ENCODE measurements at regions not wholly inside any gene's neighbourhood (a gene's known extent, or its start where the extent isn't known, plus 50 kb on each side); places are given as distances from the start of the nearest gene placed in this dataset.
A peak's percentile ranks its signal among the peaks of the same experiment; 100 is the strongest.

DNA sequence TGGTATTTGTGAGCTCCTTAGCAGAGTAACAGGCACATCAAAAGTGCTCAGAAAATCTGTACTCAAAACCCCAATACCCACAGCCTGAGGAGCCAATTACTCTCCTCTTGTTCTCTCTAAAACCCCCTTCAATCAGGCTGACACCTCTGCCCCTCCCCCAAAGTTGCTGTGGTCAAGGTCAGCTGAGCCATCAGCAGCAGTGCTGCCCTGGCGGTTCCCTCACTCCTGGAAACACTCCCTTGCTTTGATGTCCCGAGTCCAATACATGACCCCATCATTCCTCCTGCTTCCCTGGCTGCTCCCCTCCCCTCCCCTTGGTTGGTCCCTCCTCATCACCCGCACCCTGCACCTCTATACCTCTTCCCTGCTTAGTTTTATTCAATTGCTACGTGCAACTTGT, 57.2 kb upstream of the C14orf132 start:
- Mint-ChIP-seq H3K9me3 (peaks cover 19% of the 10 kb centered on the region), H3K27ac (no peak overlapping the region), H3K36me3 (peaks cover 12% of the 10 kb centered on the region), H3K4me3 (no peak overlapping the region), H3K27me3 (ENCODE audit: low read depth) (no peaks in the 10 kb centered on the region; the same call in none of the 2 replicates), H3K4me1 (peaks cover 27% of the 10 kb centered on the region)
- no peak for DNase-seq (ENCODE audit: low spot score)
- POLR2A ChIA-PET: no interaction called here
- CTCF ChIA-PET: interaction anchor here (2.5 kb wide), 1 partner anchor 117 kb away, joined by 6 read pairs; no protein-coding TSS in a partner anchor
- TF ChIP-seq, protein P1, sequence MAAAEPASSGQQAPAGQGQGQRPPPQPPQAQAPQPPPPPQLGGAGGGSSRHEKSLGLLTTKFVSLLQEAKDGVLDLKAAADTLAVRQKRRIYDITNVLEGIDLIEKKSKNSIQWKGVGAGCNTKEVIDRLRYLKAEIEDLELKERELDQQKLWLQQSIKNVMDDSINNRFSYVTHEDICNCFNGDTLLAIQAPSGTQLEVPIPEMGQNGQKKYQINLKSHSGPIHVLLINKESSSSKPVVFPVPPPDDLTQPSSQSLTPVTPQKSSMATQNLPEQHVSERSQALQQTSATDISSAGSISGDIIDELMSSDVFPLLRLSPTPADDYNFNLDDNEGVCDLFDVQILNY (CRISPR knock-in tag; IDR thresholded peaks at IDR 0.05): no peak
- TF ChIP-seq, protein P2, sequence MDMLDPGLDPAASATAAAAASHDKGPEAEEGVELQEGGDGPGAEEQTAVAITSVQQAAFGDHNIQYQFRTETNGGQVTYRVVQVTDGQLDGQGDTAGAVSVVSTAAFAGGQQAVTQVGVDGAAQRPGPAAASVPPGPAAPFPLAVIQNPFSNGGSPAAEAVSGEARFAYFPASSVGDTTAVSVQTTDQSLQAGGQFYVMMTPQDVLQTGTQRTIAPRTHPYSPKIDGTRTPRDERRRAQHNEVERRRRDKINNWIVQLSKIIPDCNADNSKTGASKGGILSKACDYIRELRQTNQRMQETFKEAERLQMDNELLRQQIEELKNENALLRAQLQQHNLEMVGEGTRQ (CRISPR knock-in tag; IDR thresholded peaks at IDR 0.05): 0 out of 2 replicates have a peak, but pooled peaks have one; percentile 21
- ATAC-seq: no peak

DNA sequence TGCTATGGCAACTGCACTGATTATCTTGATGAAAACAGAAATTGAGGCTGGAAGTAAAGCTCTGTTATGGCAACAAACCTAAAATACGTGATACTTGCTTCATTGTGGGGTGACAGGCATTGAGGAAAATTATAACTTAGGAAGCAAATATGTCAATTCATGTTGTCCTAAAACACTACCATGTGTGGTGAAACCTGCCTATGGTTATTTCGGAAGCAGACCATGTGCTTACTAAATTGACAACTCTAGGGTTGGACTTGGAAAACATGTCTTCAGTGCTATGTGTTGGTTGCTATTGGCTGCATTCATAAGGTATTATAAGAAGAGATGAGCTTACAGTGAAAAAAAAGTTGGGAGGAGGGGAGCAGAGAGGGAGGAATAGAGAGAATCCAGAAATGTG, 55.0 kb upstream of the C14orf132 start:
- CTCF ChIA-PET: interaction anchor here (2.3 kb wide), 1 partner anchor 10 kb away, joined by 9 read pairs; no protein-coding TSS in a partner anchor
- peaks cover 33% of the 10 kb centered on the region for H3K36me3 Mint-ChIP-seq
- DNase-seq (ENCODE audit: low spot score) (no peak), ATAC-seq (no peak)
- peaks cover 40% of the 10 kb centered on the region for H3K9me3 Mint-ChIP-seq
- POLR2A ChIA-PET: no interaction called here
- no peak overlapping the region for H3K4me3 Mint-ChIP-seq
- H3K27me3 Mint-ChIP-seq (ENCODE audit: low read depth): peaks cover 4% of the 10 kb centered on the region
- peaks cover 27% of the 10 kb centered on the region for H3K4me1 Mint-ChIP-seq
- no peak overlapping the region for H3K27ac Mint-ChIP-seq
- TF ChIP-seq NFATC4 (CRISPR knock-in tag; IDR thresholded peaks at IDR 0.05): no peak
- TF ChIP-seq, protein P3, sequence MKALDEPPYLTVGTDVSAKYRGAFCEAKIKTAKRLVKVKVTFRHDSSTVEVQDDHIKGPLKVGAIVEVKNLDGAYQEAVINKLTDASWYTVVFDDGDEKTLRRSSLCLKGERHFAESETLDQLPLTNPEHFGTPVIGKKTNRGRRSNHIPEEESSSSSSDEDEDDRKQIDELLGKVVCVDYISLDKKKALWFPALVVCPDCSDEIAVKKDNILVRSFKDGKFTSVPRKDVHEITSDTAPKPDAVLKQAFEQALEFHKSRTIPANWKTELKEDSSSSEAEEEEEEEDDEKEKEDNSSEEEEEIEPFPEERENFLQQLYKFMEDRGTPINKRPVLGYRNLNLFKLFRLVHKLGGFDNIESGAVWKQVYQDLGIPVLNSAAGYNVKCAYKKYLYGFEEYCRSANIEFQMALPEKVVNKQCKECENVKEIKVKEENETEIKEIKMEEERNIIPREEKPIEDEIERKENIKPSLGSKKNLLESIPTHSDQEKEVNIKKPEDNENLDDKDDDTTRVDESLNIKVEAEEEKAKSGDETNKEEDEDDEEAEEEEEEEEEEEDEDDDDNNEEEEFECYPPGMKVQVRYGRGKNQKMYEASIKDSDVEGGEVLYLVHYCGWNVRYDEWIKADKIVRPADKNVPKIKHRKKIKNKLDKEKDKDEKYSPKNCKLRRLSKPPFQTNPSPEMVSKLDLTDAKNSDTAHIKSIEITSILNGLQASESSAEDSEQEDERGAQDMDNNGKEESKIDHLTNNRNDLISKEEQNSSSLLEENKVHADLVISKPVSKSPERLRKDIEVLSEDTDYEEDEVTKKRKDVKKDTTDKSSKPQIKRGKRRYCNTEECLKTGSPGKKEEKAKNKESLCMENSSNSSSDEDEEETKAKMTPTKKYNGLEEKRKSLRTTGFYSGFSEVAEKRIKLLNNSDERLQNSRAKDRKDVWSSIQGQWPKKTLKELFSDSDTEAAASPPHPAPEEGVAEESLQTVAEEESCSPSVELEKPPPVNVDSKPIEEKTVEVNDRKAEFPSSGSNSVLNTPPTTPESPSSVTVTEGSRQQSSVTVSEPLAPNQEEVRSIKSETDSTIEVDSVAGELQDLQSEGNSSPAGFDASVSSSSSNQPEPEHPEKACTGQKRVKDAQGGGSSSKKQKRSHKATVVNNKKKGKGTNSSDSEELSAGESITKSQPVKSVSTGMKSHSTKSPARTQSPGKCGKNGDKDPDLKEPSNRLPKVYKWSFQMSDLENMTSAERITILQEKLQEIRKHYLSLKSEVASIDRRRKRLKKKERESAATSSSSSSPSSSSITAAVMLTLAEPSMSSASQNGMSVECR (CRISPR knock-in tag; IDR thresholded peaks at IDR 0.05; ENCODE audit: borderline replicate concordance): no peak
- TF ChIP-seq, protein P4, sequence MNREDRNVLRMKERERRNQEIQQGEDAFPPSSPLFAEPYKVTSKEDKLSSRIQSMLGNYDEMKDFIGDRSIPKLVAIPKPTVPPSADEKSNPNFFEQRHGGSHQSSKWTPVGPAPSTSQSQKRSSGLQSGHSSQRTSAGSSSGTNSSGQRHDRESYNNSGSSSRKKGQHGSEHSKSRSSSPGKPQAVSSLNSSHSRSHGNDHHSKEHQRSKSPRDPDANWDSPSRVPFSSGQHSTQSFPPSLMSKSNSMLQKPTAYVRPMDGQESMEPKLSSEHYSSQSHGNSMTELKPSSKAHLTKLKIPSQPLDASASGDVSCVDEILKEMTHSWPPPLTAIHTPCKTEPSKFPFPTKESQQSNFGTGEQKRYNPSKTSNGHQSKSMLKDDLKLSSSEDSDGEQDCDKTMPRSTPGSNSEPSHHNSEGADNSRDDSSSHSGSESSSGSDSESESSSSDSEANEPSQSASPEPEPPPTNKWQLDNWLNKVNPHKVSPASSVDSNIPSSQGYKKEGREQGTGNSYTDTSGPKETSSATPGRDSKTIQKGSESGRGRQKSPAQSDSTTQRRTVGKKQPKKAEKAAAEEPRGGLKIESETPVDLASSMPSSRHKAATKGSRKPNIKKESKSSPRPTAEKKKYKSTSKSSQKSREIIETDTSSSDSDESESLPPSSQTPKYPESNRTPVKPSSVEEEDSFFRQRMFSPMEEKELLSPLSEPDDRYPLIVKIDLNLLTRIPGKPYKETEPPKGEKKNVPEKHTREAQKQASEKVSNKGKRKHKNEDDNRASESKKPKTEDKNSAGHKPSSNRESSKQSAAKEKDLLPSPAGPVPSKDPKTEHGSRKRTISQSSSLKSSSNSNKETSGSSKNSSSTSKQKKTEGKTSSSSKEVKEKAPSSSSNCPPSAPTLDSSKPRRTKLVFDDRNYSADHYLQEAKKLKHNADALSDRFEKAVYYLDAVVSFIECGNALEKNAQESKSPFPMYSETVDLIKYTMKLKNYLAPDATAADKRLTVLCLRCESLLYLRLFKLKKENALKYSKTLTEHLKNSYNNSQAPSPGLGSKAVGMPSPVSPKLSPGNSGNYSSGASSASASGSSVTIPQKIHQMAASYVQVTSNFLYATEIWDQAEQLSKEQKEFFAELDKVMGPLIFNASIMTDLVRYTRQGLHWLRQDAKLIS (CRISPR knock-in tag; IDR thresholded peaks at IDR 0.05; ENCODE audit: borderline replicate concordance): no peak
- TF ChIP-seq GRHL2 (CRISPR knock-in tag; IDR thresholded peaks at IDR 0.05; ENCODE audit: insufficient replicate concordance, severe bottlenecking): no peak
- TF ChIP-seq, protein P5, sequence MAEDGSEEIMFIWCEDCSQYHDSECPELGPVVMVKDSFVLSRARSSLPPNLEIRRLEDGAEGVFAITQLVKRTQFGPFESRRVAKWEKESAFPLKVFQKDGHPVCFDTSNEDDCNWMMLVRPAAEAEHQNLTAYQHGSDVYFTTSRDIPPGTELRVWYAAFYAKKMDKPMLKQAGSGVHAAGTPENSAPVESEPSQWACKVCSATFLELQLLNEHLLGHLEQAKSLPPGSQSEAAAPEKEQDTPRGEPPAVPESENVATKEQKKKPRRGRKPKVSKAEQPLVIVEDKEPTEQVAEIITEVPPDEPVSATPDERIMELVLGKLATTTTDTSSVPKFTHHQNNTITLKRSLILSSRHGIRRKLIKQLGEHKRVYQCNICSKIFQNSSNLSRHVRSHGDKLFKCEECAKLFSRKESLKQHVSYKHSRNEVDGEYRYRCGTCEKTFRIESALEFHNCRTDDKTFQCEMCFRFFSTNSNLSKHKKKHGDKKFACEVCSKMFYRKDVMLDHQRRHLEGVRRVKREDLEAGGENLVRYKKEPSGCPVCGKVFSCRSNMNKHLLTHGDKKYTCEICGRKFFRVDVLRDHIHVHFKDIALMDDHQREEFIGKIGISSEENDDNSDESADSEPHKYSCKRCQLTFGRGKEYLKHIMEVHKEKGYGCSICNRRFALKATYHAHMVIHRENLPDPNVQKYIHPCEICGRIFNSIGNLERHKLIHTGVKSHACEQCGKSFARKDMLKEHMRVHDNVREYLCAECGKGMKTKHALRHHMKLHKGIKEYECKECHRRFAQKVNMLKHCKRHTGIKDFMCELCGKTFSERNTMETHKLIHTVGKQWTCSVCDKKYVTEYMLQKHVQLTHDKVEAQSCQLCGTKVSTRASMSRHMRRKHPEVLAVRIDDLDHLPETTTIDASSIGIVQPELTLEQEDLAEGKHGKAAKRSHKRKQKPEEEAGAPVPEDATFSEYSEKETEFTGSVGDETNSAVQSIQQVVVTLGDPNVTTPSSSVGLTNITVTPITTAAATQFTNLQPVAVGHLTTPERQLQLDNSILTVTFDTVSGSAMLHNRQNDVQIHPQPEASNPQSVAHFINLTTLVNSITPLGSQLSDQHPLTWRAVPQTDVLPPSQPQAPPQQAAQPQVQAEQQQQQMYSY (CRISPR knock-in tag; IDR thresholded peaks at IDR 0.05): no peak
- TF ChIP-seq GTF2I (CRISPR knock-in tag; conservative IDR thresholded peaks at IDR 0.05): no peak
- no peak for TF ChIP-seq ZNF121 (CRISPR knock-in tag; IDR thresholded peaks at IDR 0.05)
- TF ChIP-seq, protein P6, sequence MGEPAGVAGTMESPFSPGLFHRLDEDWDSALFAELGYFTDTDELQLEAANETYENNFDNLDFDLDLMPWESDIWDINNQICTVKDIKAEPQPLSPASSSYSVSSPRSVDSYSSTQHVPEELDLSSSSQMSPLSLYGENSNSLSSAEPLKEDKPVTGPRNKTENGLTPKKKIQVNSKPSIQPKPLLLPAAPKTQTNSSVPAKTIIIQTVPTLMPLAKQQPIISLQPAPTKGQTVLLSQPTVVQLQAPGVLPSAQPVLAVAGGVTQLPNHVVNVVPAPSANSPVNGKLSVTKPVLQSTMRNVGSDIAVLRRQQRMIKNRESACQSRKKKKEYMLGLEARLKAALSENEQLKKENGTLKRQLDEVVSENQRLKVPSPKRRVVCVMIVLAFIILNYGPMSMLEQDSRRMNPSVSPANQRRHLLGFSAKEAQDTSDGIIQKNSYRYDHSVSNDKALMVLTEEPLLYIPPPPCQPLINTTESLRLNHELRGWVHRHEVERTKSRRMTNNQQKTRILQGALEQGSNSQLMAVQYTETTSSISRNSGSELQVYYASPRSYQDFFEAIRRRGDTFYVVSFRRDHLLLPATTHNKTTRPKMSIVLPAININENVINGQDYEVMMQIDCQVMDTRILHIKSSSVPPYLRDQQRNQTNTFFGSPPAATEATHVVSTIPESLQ (CRISPR knock-in tag; IDR thresholded peaks at IDR 0.05): no peak
- TF ChIP-seq SMAD3 (CRISPR knock-in tag; IDR thresholded peaks at IDR 0.05; ENCODE audit: borderline replicate concordance): no peak
- TF ChIP-seq, protein P7, sequence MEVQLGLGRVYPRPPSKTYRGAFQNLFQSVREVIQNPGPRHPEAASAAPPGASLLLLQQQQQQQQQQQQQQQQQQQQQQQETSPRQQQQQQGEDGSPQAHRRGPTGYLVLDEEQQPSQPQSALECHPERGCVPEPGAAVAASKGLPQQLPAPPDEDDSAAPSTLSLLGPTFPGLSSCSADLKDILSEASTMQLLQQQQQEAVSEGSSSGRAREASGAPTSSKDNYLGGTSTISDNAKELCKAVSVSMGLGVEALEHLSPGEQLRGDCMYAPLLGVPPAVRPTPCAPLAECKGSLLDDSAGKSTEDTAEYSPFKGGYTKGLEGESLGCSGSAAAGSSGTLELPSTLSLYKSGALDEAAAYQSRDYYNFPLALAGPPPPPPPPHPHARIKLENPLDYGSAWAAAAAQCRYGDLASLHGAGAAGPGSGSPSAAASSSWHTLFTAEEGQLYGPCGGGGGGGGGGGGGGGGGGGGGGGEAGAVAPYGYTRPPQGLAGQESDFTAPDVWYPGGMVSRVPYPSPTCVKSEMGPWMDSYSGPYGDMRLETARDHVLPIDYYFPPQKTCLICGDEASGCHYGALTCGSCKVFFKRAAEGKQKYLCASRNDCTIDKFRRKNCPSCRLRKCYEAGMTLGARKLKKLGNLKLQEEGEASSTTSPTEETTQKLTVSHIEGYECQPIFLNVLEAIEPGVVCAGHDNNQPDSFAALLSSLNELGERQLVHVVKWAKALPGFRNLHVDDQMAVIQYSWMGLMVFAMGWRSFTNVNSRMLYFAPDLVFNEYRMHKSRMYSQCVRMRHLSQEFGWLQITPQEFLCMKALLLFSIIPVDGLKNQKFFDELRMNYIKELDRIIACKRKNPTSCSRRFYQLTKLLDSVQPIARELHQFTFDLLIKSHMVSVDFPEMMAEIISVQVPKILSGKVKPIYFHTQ (CRISPR knock-in tag; IDR thresholded peaks at IDR 0.05): no peak
- TF ChIP-seq, protein P8, sequence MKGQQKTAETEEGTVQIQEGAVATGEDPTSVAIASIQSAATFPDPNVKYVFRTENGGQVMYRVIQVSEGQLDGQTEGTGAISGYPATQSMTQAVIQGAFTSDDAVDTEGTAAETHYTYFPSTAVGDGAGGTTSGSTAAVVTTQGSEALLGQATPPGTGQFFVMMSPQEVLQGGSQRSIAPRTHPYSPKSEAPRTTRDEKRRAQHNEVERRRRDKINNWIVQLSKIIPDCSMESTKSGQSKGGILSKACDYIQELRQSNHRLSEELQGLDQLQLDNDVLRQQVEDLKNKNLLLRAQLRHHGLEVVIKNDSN (CRISPR knock-in tag; IDR thresholded peaks at IDR 0.05): no peak
- no peak for TF ChIP-seq ZNF671 (CRISPR knock-in tag; IDR thresholded peaks at IDR 0.05)
